A673 (cell line): ENCODE measurements at regions not wholly inside any gene's neighbourhood (a gene's known extent, or its start where the extent isn't known, plus 50 kb on each side); places are given as distances from the start of the nearest gene placed in this dataset.

Experiments used
- EZH2 ChIP-seq: fragments of 200-600 bp; sonication (generic); IDR thresholded peaks from 2 replicates; pipeline ENCODE4 v1.6.1; 2017; ENCODE audit warnings: borderline replicate concordance, low read depth, mild to moderate bottlenecking, mixed read lengths, antibody characterized with exemption, low read length; ENCODE audit not compliant: poor library complexity, severe bottlenecking
- TF ChIP-seq, protein P1 (sequence below): fragments of 300-800, 200-600 bp; sonication (generic); conservative IDR thresholded peaks from 2 replicates; pipeline ENCODE4 v1.5.1; 2017; ENCODE audit warnings: low read depth, mild to moderate bottlenecking, antibody characterized with exemption, low read length, moderate library complexity, mixed read lengths

GRCh38 chr13:40026174-40026585, 370.7 kb downstream of the COG6 start:
- no peak for TF ChIP-seq EZH2
- TF ChIP-seq, protein P1, sequence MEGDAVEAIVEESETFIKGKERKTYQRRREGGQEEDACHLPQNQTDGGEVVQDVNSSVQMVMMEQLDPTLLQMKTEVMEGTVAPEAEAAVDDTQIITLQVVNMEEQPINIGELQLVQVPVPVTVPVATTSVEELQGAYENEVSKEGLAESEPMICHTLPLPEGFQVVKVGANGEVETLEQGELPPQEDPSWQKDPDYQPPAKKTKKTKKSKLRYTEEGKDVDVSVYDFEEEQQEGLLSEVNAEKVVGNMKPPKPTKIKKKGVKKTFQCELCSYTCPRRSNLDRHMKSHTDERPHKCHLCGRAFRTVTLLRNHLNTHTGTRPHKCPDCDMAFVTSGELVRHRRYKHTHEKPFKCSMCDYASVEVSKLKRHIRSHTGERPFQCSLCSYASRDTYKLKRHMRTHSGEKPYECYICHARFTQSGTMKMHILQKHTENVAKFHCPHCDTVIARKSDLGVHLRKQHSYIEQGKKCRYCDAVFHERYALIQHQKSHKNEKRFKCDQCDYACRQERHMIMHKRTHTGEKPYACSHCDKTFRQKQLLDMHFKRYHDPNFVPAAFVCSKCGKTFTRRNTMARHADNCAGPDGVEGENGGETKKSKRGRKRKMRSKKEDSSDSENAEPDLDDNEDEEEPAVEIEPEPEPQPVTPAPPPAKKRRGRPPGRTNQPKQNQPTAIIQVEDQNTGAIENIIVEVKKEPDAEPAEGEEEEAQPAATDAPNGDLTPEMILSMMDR = no peak
